Activated naive CD4-positive, alpha-beta T cell treated with anti-CD3 and anti-CD28 coated beads, Interleukin-2, amount 50 U/mL, for 72 hours (primary cell): ENCODE measurements at regions not wholly inside any gene's neighbourhood (a gene's known extent, or its start where the extent isn't known, plus 50 kb on each side); places are given as distances from the start of the nearest gene placed in this dataset.
"Not testable (repeated sequence)": the region's sequence is repeated elsewhere in the genome, so short reads cannot be mapped to it uniquely, and the experiment has no call there.

Experiments used
- ATAC-seq, 2 donors: fragments of 150-1000 bp; cut with Tn5 transposase; 2 replicates each; pipeline ENCODE4 v1.10.0; 2021; ENCODE audit warnings: mild to moderate bottlenecking in 2 of 2, moderate library complexity in 2 of 2
- DNase-seq, 2 donors: peaks; one replicate each; pipeline ENCODE4 v3.0.0; 2021 to 2022; ENCODE audit warnings: low spot score in 2 of 2
- H3K27ac Mint-ChIP-seq, 2 donors: one replicate each; pipeline ENCODE4 v1.8.0; 2022; ENCODE audit warnings: mild to moderate bottlenecking in 2 of 2, mixed read lengths in 2 of 2
- H3K36me3 Mint-ChIP-seq, 2 donors: one replicate each; pipeline ENCODE4 v1.8.0; 2022; ENCODE audit warnings: mixed read lengths in 2 of 2
- H3K9me3 Mint-ChIP-seq, 2 donors: one replicate each; pipeline ENCODE4 v1.8.0; 2022; ENCODE audit warnings: mixed read lengths in 2 of 2

- peaks cover 15 to 24% of the 10 kb centered on the region in 2 donors for H3K9me3 Mint-ChIP-seq
- no peak overlapping the region for H3K27ac Mint-ChIP-seq
- DNase-seq (no peak), ATAC-seq (no peak)
- H3K36me3 Mint-ChIP-seq = peaks cover 0 to 15% of the 10 kb centered on the region in 2 donors
Observed at GRCh38 chr12:70008944-70009343, 183.9 kb downstream of the MYRFL start.

- ATAC-seq = no peak
- H3K36me3 Mint-ChIP-seq = peaks cover 0 to 15% of the 10 kb centered on the region in 2 donors
- H3K9me3 Mint-ChIP-seq = peaks cover 15 to 24% of the 10 kb centered on the region in 2 donors
- H3K27ac Mint-ChIP-seq = no peak overlapping the region
- no peak for DNase-seq
Observed at GRCh38 chr12:70011353-70011752, 186.3 kb downstream of the MYRFL start.

GRCh38 chr12:70013016-70013415 is 188.0 kb downstream of the MYRFL start:
- ATAC-seq = not testable (repeated sequence)
- H3K9me3 Mint-ChIP-seq = peaks cover 11 to 24% of the 10 kb centered on the region in 2 donors

GRCh38 chr12:70028515-70028914 is 203.5 kb downstream of the MYRFL start:
- Mint-ChIP-seq H3K36me3 (no peaks in the 10 kb centered on the region), H3K9me3 (peaks cover 0 to 2% of the 10 kb centered on the region in 2 donors), H3K27ac (no peak overlapping the region)

More at GRCh38 chr12:70013016-70013415, 188.0 kb downstream of the MYRFL start:
- H3K36me3 Mint-ChIP-seq = peaks cover 0 to 15% of the 10 kb centered on the region in 2 donors
- H3K27ac Mint-ChIP-seq, DNase-seq: not testable (repeated sequence)

GRCh38 chr12:70028918-70029317 is 203.9 kb downstream of the MYRFL start:
- no peaks in the 10 kb centered on the region for H3K9me3 Mint-ChIP-seq
- DNase-seq (no peak), ATAC-seq (no peak)
- no peaks in the 10 kb centered on the region for H3K36me3 Mint-ChIP-seq
- no peak overlapping the region for H3K27ac Mint-ChIP-seq

More at GRCh38 chr12:70028515-70028914, 203.5 kb downstream of the MYRFL start:
- DNase-seq (no peak), ATAC-seq (no peak)

GRCh38 chr12:70031046-70031445 is 206.0 kb downstream of the MYRFL start:
- no peaks in the 10 kb centered on the region for H3K36me3 Mint-ChIP-seq
- H3K9me3 Mint-ChIP-seq = no peaks in the 10 kb centered on the region
- ATAC-seq (no peak), DNase-seq (no peak)
- H3K27ac Mint-ChIP-seq = no peak overlapping the region

GRCh38 chr12:70032076-70032475 is 207.0 kb downstream of the MYRFL start:
- Mint-ChIP-seq H3K36me3 (no peaks in the 10 kb centered on the region), H3K9me3 (no peaks in the 10 kb centered on the region), H3K27ac (no peak overlapping the region)
- DNase-seq (no peak), ATAC-seq (no peak)

- ATAC-seq = no peak
- no peak for DNase-seq
- H3K9me3 Mint-ChIP-seq = no peaks in the 10 kb centered on the region
- H3K36me3 Mint-ChIP-seq = no peaks in the 10 kb centered on the region
- H3K27ac Mint-ChIP-seq = no peak overlapping the region
Observed at GRCh38 chr12:70033310-70033709, 208.3 kb downstream of the MYRFL start.

- no peaks in the 10 kb centered on the region for H3K36me3 Mint-ChIP-seq
- H3K27ac Mint-ChIP-seq = no peak overlapping the region
- no peak for ATAC-seq
- DNase-seq = no peak
- H3K9me3 Mint-ChIP-seq = no peaks in the 10 kb centered on the region
Observed at GRCh38 chr12:70040141-70040540, 203.1 kb upstream of the CNOT2 start.

- DNase-seq (no peak), ATAC-seq (no peak)
- Mint-ChIP-seq H3K27ac (no peak overlapping the region), H3K9me3 (no peaks in the 10 kb centered on the region), H3K36me3 (no peaks in the 10 kb centered on the region)
Observed at GRCh38 chr12:70042675-70043074, 200.6 kb upstream of the CNOT2 start.

- DNase-seq = no peak
- no peak for ATAC-seq
- H3K9me3 Mint-ChIP-seq = no peaks in the 10 kb centered on the region
- H3K36me3 Mint-ChIP-seq = no peaks in the 10 kb centered on the region
- no peak overlapping the region for H3K27ac Mint-ChIP-seq
Observed at GRCh38 chr12:70043490-70044138, 199.6 kb upstream of the CNOT2 start.

GRCh38 chr12:70044167-70044566 is 199.1 kb upstream of the CNOT2 start:
- no peak for ATAC-seq
- Mint-ChIP-seq H3K36me3 (no peaks in the 10 kb centered on the region), H3K9me3 (no peaks in the 10 kb centered on the region), H3K27ac (no peak overlapping the region)
- DNase-seq = no peak

GRCh38 chr12:70045036-70045435 is 198.2 kb upstream of the CNOT2 start:
- no peak for ATAC-seq
- H3K27ac Mint-ChIP-seq = no peak overlapping the region
- no peaks in the 10 kb centered on the region for H3K36me3 Mint-ChIP-seq
- DNase-seq = no peak
- H3K9me3 Mint-ChIP-seq = no peaks in the 10 kb centered on the region

GRCh38 chr12:70045514-70045913 is 197.7 kb upstream of the CNOT2 start:
- no peaks in the 10 kb centered on the region for H3K36me3 Mint-ChIP-seq
- ATAC-seq (no peak), DNase-seq (no peak)
- H3K27ac Mint-ChIP-seq = no peak overlapping the region
- H3K9me3 Mint-ChIP-seq = no peaks in the 10 kb centered on the region

- no peak for ATAC-seq
- no peak for DNase-seq
- Mint-ChIP-seq H3K9me3 (no peaks in the 10 kb centered on the region), H3K27ac (no peak overlapping the region), H3K36me3 (no peaks in the 10 kb centered on the region)
Observed at GRCh38 chr12:70048521-70049250, 194.5 kb upstream of the CNOT2 start.

GRCh38 chr12:70049596-70050360 is 193.5 kb upstream of the CNOT2 start:
- Mint-ChIP-seq H3K27ac (no peak overlapping the region), H3K9me3 (no peaks in the 10 kb centered on the region), H3K36me3 (no peaks in the 10 kb centered on the region)
- DNase-seq = no peak
- peak; percentile 60 to 76 for ATAC-seq

- Mint-ChIP-seq H3K27ac (no peak overlapping the region), H3K9me3 (no peaks in the 10 kb centered on the region), H3K36me3 (no peaks in the 10 kb centered on the region)
- DNase-seq (no peak), ATAC-seq (no peak)
Observed at GRCh38 chr12:70052476-70052875, 190.8 kb upstream of the CNOT2 start.
